HG03159 (cell line): ENCODE measurements at regions not wholly inside any gene's neighbourhood (a gene's known extent, or its start where the extent isn't known, plus 50 kb on each side); places are given as distances from the start of the nearest gene placed in this dataset.

ENCODE experiments used
- ATAC-seq: cut with Tn5 transposase; IDR thresholded peaks from one replicate; pipeline ENCODE4 v1.9.1; 2021; ENCODE audit warnings: mild to moderate bottlenecking, moderate library complexity; ENCODE audit not compliant: unreplicated experiment

DNA sequence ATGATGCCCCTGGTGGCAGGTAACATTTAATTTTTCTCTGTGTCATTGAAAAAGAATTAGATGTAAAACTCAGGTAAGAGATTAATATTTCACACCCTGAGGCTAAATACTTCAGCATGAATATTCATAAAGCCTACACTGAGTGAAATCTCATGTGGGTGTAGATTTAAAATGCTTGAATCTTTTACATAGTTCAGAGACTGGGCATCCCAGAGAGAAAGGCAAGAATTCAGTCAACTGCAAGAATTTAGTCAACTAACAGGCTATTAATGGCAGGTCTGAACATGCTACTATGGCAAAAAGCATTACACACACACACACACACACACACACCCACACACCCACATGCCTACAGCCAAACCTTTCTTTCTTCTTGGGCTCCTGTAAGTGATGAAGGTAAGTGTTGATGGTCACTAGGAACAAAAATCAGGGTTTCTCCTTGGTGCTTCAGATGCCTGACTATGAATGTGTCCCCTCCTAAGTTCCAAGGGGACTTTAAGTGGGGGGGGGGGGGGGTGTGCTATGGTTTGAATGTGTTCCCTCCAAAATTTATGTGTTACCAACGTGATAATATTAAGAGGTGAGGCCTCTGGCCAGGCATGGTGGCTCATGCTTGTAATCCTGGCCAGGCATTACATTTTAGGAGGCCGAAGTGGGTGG, 63.7 kb upstream of the PSMD7 start:
- no peak for ATAC-seq

DNA sequence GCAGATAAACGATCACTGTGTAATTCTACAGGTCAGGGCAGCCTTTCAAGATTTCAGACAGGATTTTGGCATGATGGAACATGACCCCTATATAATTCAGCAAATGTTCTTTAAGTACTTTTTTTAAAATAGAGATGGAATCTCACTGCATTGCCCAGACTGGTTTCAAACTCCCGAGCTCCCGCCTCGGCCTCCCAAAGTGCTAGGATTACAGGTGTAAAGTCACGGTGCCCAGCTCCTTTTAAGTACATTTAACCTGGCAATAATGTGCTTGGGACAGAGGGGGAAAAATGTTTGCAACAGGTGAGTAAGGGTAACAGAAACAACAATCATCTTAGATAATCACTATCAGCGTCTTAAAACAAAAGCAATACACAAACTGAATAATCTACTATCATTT, 66.5 kb upstream of the PSMD7 start:
- ATAC-seq: no peak

DNA sequence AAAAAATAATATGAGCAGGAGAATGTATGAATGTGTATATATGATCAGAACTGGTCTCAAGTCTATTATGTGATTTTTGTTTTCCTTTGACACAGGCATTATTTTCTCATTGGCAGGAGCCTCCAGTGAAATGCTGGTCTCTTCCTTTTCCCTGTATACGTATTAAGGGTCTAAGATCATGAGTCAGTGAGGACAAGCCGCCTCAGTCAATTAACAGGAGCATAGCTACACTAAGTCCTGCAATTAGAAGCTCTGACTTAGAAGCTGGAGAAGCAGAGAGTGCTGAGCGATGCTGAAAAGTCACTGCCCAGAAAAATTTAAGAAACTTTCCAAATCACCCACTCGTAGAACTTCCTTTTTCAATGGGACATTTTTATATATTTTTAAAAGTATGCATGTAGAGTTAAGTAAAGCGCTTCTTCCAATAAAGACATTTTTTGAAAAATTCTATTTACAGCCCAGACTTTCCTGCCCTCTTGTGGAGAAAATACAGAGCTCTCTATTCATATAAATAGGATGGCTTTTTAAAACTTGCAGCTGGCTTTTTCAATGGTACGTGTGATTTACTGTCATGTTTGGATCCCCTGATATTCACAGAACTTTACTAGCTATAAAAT, 70.2 kb upstream of the PSMD7 start:
- ATAC-seq: no peak

DNA sequence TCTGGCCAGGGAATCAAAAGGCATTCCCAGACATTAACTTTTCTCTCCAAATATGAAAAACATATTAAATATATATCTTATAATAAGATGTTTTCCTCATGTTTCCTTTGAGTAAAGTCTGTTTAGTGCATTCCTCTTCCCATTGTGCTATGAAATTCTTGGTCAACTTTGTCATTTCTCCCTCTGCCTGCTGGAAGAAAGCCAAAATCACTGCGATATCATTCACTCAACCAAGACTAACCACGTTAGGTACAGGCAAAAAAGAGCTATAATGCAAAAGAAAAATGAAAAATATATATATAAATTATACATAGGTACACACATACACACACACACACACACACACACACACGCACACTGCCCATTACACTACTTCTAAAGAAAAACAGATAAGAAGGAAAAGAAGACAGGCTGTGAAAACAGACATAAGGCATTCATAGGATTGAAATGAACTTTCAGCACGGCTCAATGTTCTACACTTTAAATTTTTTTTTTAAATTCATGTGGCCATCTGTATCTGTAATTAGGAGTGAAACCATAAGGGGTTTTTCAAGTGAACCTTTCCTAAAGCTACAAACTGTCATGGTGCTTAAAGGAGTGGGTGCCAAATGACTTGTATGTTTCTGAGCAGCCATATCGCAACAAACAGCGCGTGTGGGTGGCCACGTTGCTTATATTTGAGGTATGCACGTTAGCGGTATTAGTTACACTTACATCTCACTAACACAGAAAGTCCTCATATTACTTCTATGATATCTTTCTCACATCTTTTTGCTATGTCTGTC, 71.6 kb upstream of the PSMD7 start:
- ATAC-seq: no peak

DNA sequence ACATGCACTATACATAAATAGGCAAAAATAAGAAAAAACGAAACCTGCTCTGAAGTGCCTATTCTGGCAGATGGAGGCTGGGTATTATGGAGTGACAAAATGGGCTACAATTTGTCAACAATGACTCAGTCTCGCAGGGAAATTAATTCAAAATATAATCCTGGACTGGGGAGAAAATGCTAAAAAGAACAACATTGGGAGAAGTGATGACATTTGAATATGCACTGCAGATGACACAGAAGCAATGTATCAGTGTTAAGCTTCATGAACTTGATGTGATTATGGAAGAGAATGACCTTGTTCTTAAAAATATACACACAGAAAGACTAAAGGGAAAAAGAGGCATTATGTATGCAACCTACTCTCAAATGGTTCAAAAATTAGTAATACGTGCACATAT, 74.8 kb upstream of the PSMD7 start:
- ATAC-seq: no peak

DNA sequence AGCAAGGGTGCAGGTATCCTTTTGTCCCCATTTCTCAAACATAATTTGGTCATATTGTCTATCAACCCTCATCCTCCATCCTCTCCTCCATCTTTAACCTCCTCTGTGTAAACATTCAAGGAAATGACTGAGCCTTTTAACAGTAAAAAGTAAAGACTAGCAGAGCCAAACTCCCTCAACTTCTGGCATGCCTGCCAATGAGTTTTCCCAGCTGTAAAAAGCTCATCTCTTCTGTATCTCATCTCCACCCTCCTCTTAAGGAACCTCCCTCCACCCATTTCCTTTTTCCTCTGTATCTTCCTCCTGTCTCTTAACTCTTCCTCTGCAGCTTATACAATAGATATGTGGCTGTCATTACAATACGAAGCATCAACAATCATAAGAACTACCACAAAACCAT, 76.9 kb upstream of the PSMD7 start:
- ATAC-seq: no peak

DNA sequence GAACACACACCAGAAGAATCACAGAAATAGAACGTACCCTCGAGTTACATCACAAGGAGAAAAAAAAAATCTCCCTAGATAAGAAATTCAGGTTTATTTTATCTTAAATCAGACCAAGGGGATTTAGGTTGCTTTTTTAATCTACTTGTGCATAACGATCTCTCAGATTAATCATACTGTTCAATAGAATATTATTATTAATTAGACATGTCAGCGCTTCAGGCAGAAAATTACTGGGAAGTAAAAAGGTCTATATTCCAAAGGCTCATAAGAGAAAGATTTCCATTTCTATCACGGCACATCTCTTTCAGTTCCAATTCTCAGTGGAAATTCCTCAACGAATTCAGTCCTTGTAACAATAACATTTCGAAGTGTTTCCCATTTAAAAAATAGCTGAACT, 77.7 kb upstream of the PSMD7 start:
- no peak for ATAC-seq

DNA sequence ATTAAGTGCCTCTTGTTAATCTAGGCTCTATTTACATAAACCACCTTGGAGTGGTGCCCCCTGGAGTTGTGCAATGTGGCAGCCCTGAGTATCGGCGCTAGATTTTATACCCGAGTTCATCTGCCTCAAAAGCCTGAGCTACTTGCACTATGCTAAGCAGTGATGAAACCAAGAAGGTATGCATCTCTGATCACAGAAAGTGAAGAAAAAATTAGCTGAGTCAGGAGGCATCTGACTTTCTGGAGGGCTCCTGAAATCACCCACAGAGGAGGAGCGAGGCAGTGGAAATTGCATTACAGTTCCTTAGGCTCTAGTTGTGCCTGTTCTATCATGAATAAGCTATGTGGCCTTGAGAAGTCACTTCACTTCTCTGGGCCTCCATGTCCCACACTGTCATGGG, 80.3 kb upstream of the PSMD7 start:
- ATAC-seq: no peak

DNA sequence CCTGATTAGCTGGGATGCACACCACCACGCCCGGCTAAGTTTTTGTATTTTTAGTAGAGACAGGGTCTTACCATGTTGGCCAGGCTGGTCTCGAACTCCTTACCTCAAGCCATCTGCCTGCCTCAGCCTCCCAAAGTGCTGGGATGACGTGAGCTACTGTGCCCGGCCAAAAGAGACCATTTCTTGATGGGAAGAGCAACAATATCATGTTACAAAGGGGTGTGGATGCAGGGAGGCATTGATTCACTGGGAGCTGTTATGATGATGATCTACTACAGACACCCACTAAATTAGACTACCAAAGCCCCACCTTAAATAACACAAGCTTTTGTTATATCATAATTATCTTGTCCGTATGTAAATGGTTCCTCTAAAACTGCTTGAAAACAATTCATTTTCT, 81.4 kb upstream of the PSMD7 start:
- ATAC-seq: no peak

DNA sequence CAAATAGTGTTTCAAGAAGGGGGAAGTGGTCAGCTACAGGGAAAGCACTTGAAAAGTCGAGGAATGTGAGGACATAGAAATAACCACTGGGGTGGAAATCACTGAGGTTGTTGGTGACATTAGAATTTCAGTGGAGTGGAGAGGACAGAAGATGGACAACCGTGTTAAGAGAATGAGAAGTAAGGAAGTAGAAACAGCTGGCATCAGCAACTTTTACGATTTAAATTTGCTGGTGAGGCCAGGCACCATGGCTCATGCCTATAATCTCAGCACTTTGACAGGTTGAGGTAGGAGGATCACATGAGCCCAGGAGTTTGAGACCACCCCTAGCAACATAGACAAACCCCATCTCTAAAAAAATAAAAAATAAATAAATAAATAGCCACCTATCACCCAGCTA, 83.2 kb upstream of the PSMD7 start:
- no peak for ATAC-seq

DNA sequence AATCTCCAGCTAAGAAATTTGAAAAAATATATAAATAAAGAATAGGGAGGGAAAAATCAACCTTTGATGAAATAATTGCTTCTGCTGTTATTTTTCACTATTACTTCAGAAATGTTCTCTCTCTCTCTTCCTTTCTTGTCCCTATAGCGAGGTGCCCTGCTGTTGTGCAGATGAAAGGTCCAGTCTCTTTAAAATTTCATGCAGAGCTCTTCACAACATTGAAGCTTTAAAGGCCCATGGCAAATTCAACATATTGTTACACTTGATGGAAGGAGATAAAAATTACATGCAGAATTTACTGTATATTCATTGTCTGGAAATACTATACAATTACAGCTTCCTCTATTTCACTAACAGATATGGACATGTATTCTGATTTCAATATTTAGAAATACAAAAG, 86.4 kb upstream of the PSMD7 start:
- no peak for ATAC-seq

DNA sequence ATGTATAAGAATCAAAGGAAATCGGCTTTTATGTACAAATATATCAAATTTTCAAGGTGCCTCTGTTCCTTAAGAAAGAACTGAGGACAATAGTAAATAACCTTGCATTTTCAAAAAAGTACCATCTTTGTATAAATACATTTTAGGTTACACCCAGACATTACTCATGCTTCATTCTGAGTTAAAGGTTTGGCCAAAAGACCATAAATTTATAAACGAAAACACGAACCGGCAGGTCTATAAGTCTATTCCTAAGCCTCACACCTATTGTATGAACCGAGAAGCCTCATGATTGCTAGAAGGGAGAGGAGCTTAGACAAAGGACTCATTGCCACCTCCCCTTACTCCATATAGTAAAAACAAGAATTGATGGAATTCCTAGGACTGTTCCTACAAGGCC, 94.6 kb upstream of the PSMD7 start:
- no peak for ATAC-seq

DNA sequence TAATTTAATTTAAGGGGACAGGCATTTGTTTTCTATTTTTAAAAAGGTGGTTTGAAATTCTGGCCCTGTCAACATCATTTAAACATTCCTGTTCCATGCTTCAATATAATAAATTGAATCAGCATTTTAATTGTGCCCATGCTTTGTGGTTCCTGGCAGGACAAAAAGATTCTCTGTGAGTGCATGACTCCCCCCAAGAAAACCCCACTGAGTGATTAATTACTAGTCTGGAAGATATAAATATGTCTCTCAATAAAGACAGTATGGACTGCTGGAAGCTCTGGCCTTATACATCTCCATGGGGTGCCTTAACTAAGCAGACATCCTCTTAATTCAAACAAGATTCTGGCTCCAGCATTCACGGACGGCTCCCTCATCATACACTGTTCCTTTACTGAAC, 95.0 kb upstream of the PSMD7 start:
- no peak for ATAC-seq

DNA sequence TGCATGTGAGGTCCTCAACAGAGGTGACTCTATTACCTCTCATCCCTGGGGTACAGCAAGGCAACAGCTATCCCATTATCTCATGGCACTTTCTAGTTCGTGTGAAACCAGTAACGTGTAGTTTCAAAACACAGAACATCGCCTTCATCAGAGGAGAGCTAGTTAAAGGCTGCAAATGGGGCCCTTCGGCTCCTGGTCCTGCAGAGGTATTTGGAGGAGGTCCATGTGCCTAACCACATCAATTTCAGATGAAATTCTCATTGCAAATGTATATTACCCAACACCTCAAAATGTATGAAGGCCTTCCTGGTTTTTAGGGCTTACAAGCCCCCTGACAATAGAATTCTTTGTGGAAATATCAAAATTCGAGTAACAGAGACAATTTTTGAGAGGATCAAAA, 95.7 kb upstream of the PSMD7 start:
- ATAC-seq: no peak

DNA sequence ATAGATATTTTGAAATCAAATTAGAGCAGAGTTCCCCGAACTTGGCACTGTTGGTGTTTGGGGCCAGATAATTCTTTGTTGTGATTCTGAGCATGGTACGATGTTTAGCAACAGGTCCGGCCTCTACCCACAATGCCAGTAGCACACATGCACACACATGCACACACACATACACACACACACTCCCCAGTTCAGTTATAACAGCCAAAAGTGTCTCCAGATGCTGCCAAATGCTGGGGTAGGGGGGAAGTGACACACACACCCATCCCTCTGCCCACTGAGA, 96.8 kb upstream of the PSMD7 start:
- ATAC-seq: no peak

DNA sequence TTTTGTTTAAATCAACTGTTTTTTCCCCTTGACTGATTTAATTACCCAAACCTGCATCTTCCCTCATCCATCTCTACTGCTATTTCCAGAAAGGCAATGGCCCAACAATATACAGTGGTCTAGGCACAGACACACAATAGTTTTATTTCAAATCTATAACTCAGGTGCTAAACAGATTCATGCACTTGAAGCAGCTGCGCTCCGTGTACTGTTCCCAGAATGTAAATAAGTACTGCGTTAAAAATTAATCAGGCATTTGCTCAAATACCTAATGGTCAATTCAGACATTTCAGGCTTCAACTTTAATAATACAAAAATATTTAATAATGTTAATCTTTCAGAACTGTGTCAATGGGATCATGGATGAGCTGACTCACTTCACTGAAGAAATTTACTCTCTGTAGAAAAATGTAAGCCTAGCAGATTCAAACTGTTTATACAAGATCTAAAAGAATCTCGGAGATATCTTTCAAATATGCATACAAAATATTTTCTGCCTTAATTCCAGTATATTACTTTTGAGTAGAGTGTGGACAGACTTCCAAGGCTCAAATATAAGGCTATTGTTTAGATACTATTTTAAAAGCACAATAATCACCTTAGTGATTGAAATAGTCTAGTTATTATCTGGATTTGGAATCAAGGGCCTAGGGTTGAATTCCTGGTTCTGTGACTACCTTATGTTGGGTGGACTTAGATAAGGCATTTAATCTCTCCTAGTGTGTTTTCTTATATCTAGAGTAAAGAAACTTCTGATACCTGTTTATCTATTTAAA, 97.4 kb upstream of the PSMD7 start:
- no peak for ATAC-seq

DNA sequence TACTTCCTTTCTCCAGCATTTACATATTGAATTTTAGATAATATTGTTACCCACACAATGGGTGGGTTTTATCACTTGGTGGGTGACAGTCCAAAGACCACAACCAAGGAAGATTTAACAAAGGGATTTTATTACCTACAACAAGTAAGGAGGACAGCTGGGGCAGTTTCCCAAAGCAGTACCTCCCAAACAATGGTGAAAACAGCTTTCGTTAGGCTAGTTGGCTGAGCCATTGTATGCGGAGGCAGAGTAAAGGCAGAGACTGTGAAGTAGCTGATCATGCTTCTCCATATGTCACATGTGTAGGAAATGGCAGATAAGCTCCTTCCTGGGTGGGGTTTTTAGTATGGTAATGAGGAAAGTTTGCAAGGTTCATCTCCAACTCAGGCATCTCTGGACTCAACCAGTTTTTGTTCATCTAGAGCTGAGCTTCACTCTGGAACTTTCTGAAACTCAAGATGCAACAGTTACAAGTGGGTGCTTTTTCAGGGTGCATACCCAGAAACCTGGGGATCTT, 104.3 kb upstream of the PSMD7 start:
- ATAC-seq: no peak

DNA sequence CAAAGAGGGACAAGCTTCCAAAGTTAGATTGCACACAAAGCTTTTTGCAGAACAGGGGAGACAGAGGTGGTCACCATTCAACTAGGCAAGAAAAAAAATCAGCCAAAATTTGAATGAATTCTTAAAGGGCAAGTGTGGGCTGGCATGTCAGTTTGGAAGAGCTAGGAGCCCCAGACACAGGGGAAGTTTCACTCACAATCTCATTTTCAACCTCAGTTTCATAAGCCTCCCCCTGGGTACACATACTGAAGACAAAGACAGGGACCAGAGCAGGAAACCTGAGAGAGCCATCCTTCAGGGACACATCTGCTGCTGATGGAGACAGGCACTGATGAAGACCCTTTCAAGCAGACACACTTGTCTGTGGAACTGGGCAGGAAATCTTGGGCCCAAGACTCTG, 106.3 kb upstream of the PSMD7 start:
- ATAC-seq: no peak

DNA sequence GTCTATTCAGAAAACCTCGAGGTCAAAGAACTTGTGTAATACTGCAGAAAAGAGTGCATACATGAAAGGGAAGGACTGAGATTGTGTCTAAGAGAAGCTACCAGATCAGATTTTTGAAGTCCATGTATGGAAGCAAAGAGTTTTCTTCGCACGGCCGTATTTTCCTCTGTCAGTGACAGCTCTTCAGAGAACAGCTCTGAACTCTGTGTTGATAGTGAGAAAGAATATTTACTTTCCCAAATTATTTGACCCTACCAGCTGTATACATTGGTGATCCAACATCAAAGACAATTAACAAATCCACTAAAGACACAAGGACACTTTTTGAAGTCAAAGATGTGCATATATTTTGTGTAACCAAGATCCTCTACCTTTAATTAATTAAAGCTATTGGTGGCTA, 107.8 kb upstream of the PSMD7 start:
- ATAC-seq: no peak

DNA sequence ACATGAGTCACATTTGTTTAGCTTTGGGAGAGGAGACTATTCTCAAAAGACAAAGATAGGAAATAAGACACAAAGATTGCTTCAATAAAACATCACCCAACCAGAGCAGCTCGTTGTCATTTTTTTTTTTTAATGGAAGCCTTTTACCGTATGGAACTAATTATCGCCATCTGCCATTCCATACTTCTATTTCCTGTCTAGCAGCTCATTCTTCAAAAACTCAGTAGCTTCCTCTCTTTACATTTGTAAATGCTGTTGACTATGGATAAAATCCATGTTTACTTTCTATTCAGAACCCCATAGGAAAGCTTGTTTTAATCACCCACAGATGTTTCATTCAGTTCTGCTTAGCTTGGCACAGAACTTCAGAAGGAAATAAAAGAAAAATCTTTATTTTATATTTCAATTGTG, 110.0 kb upstream of the PSMD7 start:
- ATAC-seq: no peak

DNA sequence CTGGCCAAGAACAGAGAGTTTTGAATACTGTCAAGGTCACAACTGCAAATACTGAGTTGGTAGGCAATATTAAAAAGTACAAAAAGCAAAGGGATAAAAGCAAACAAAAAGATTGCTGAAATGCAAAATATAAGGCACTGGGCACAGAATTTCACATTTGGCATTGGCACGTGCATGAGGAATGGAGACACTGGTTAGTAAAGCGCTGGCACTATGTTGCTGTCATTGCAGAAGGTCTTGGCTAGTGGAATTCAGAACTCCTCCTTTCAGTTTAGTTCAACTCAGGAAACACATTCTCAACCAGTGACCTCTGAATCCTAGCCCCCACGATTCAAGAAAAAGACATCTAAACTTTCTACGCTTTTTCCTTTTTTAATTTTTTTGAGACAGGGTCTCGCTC, 111.8 kb upstream of the PSMD7 start:
- ATAC-seq: no peak
